Smooth muscle cell (in vitro differentiated cells): ENCODE measurements at regions not wholly inside any gene's neighbourhood (a gene's known extent, or its start where the extent isn't known, plus 50 kb on each side); places are given as distances from the start of the nearest gene placed in this dataset.

Source experiments
- DNase-seq: peaks from one replicate; lab custom pipeline; 2025; ENCODE audit not compliant: unreplicated experiment; lab: John Stamatoyannopoulos, UW
- H2AFZ ChIP-seq: fragments of 200-600 bp; sonication (generic); 2 replicates; pipeline ENCODE4 v1.6.0; 2016; ENCODE audit warnings: antibody characterized with exemption, low read depth, mild to moderate bottlenecking
- H3F3A ChIP-seq: fragments of 200-600 bp; sonication (generic); 2 replicates; pipeline ENCODE4 v1.6.0; 2017; ENCODE audit warnings: antibody characterized with exemption, low read depth
- H3K27ac ChIP-seq: fragments of 200-600 bp; sonication (generic); 2 replicates; pipeline ENCODE4 v1.5.1; 2016; ENCODE audit warnings: low read depth, mild to moderate bottlenecking
- H3K27me3 ChIP-seq: fragments of 200-600 bp; sonication (generic); 2 replicates; pipeline ENCODE4 v1.6.1; 2016; ENCODE audit warnings: low read depth, mild to moderate bottlenecking
- H3K36me3 ChIP-seq: fragments of 200-600 bp; sonication (generic); 2 replicates; pipeline ENCODE4 v1.5.1; 2016; ENCODE audit warnings: low read depth
- H3K4me1 ChIP-seq: fragments of 200-600 bp; sonication (generic); 2 replicates; pipeline ENCODE4 v1.5.1; 2016; ENCODE audit warnings: low read depth
- H3K4me2 ChIP-seq: fragments of 200-600 bp; sonication (generic); 2 replicates; pipeline ENCODE4 v1.6.0; 2016; ENCODE audit warnings: mild to moderate bottlenecking
- H3K4me3 ChIP-seq: fragments of 200-600 bp; sonication (generic); 2 replicates; pipeline ENCODE4 v1.5.1; 2016; ENCODE audit warnings: mild to moderate bottlenecking
- H3K79me2 ChIP-seq: fragments of 200-600 bp; sonication (generic); 2 replicates; pipeline ENCODE4 v1.6.0; 2016; ENCODE audit warnings: low read depth, mild to moderate bottlenecking
- H3K9ac ChIP-seq: fragments of 200-600 bp; sonication (generic); 2 replicates; pipeline ENCODE4 v1.6.0; 2016; ENCODE audit warnings: low read depth
- H3K9me3 ChIP-seq: fragments of 200-600 bp; sonication (generic); replicated peaks from 2 replicates; pipeline ENCODE4 v1.5.1; 2016; ENCODE audit warnings: low read depth
- H4K20me1 ChIP-seq: fragments of 200-600 bp; sonication (generic); 2 replicates; pipeline ENCODE4 v1.6.0; 2016; ENCODE audit warnings: low read depth
- WGBS: methylation state at CpG from one replicate; pipeline ENCODE4 v1.1.7; 2016; ENCODE audit warnings: low lambda C conversion rate; 5-methylcytosine and 5-hydroxymethylcytosine counted together
- TF ChIP-seq, protein P1 (sequence below): fragments of 200-600 bp; sonication (generic); IDR thresholded peaks from 2 replicates; pipeline ENCODE4 v1.5.1; 2017; ENCODE audit warnings: borderline replicate concordance, mild to moderate bottlenecking, antibody characterized with exemption; ENCODE audit not compliant: insufficient read depth, poor library complexity, severe bottlenecking

DNA sequence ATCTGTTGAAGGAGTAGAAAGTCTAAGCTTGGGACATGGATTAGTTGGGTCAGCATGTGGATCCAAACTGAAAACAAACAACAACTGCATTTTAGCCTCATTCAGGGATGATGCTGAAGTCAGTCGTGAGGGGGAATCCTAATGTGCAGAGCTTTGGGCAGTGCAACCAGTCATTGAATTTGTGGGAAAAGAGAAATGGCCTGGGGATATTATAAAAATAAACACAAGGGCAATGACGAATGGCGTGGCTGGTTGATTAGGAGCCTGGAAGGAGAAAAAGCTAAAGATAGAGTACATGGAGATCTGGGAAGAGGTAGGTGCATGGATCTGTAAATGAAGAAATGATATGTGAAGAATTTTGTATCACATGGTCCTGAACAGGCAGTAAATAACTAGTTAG is 477.6 kb downstream of the TLE1 start:
- H3K27ac ChIP-seq: no peak overlapping the region
- H3K4me3 ChIP-seq: no peak overlapping the region
- WGBS: 78% methylated on average over 3 of the region's 3 CpGs
- no peak overlapping the region for H2AFZ ChIP-seq
- H3K4me2 ChIP-seq: no peak overlapping the region
- no peaks in the 10 kb centered on the region for H3K4me1 ChIP-seq
- H3K36me3 ChIP-seq: no peaks in the 10 kb centered on the region
- H3K79me2 ChIP-seq: no peaks in the 10 kb centered on the region
- H3K27me3 ChIP-seq: no peaks in the 10 kb centered on the region
- TF ChIP-seq, protein P1, sequence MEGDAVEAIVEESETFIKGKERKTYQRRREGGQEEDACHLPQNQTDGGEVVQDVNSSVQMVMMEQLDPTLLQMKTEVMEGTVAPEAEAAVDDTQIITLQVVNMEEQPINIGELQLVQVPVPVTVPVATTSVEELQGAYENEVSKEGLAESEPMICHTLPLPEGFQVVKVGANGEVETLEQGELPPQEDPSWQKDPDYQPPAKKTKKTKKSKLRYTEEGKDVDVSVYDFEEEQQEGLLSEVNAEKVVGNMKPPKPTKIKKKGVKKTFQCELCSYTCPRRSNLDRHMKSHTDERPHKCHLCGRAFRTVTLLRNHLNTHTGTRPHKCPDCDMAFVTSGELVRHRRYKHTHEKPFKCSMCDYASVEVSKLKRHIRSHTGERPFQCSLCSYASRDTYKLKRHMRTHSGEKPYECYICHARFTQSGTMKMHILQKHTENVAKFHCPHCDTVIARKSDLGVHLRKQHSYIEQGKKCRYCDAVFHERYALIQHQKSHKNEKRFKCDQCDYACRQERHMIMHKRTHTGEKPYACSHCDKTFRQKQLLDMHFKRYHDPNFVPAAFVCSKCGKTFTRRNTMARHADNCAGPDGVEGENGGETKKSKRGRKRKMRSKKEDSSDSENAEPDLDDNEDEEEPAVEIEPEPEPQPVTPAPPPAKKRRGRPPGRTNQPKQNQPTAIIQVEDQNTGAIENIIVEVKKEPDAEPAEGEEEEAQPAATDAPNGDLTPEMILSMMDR: no peak
- no peaks in the 10 kb centered on the region for H3F3A ChIP-seq
- DNase-seq: no peak
- no peaks in the 10 kb centered on the region for H3K9me3 ChIP-seq
- no peaks in the 10 kb centered on the region for H4K20me1 ChIP-seq
- no peak overlapping the region for H3K9ac ChIP-seq

DNA sequence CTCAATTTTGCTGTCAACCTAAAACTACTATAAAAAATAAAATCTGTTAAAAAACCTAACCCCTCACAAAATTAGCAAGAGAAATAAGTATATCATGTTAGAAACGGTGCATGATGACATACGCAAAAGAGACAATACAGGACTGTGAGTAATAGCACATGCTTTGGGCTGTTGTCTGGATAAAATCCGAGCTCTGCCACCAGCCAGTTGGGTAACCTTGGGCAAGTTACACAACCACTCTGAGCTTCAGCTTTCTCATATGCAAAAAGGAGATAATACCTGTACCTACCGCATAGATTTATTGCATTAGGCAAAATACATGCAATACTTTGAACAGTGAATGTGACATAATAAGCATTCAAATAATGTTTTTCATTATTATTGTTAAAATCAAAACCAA is 481.7 kb downstream of the TLE1 start:
- Histone ChIP-seq H3K4me3 (no peak overlapping the region), H3K27ac (no peak overlapping the region), H3K4me2 (no peak overlapping the region), H3K36me3 (no peaks in the 10 kb centered on the region), H3K9ac (no peak overlapping the region), H3K27me3 (no peaks in the 10 kb centered on the region), H3F3A (no peaks in the 10 kb centered on the region), H3K9me3 (no peaks in the 10 kb centered on the region), H4K20me1 (no peaks in the 10 kb centered on the region), H3K4me1 (no peaks in the 10 kb centered on the region), H2AFZ (no peak overlapping the region), H3K79me2 (no peaks in the 10 kb centered on the region)
- DNase-seq: no peak
- 76% methylated on average over 4 of the region's 4 CpGs for WGBS
- TF ChIP-seq, protein P1: no peak

DNA sequence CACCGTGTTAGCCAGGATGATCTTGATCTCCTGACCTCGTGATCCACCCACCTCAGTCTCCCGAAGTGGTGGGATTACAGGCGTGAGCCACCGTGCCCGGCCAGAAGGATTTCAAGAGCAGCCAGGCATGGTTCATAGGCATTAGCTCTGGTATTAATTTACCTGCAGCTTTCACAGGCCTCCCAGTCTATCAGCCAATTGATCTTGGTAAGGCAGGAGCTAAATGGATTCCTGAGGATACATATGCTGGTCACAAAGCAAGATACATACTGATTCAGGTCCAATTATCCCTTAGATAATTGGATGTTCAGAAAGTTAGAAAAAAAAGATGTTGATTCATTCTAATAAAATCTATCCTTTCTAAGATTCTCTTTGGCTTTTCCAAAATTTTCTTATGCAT is 487.1 kb downstream of the TLE1 start:
- Histone ChIP-seq H3K4me2 (no peak overlapping the region), H3K4me1 (no peaks in the 10 kb centered on the region), H3K27me3 (no peaks in the 10 kb centered on the region), H2AFZ (no peak overlapping the region), H3F3A (no peaks in the 10 kb centered on the region), H3K4me3 (no peak overlapping the region), H4K20me1 (no peaks in the 10 kb centered on the region), H3K9me3 (no peaks in the 10 kb centered on the region), H3K27ac (no peak overlapping the region), H3K79me2 (no peaks in the 10 kb centered on the region), H3K9ac (no peak overlapping the region), H3K36me3 (no peaks in the 10 kb centered on the region)
- DNase-seq: no peak
- TF ChIP-seq, protein P1: no peak
- 99% methylated on average over 6 of the region's 6 CpGs for WGBS

DNA sequence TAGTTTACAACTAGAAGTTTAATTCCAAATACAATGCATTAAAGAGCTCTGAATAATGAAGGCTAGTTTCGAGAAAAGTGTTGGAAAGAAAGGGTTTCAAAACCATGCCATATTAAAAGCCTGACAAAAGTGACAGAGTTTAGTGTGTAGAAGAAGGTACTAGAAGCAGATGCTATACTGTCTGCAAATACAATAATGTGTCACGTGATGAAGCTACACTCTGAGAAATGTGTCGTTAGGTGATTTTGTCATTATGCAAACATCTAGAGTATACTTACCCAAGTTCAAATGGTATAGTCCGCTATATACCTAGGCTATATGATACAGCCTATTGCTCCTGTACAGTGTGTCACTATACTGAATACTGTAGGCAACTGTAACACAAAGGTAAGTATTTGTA is 494.1 kb downstream of the TLE1 start:
- 93% methylated on average over 4 of the region's 4 CpGs for WGBS
- H3F3A ChIP-seq: no peaks in the 10 kb centered on the region
- H4K20me1 ChIP-seq: no peaks in the 10 kb centered on the region
- H3K79me2 ChIP-seq: no peaks in the 10 kb centered on the region
- no peak overlapping the region for H3K27ac ChIP-seq
- H3K27me3 ChIP-seq: no peaks in the 10 kb centered on the region
- H3K4me2 ChIP-seq: no peak overlapping the region
- no peak for DNase-seq
- no peaks in the 10 kb centered on the region for H3K4me1 ChIP-seq
- H3K36me3 ChIP-seq: no peaks in the 10 kb centered on the region
- H3K9me3 ChIP-seq: no peaks in the 10 kb centered on the region
- no peak overlapping the region for H3K4me3 ChIP-seq
- no peak overlapping the region for H3K9ac ChIP-seq
- H2AFZ ChIP-seq: no peak overlapping the region
- TF ChIP-seq, protein P1: no peak
